GM13977 (cell line): ENCODE measurements at regions not wholly inside any gene's neighbourhood (a gene's known extent, or its start where the extent isn't known, plus 50 kb on each side); places are given as distances from the start of the nearest gene placed in this dataset.

Experiments
- DNase-seq: peaks from one replicate; pipeline ENCODE4 v3.0.0; 2012; ENCODE audit warnings: low spot score
- in situ Hi-C: fragments of 300-500 bp; cut with MboI; formaldehyde crosslinking; loops from one replicate; pipeline ENCODE4 v1.12.0; 2022; ENCODE audit warnings: low sequenced_read_pairs, low pct_unique_long_range_greater_than_20kb, mixed read lengths, inconsistent platforms; ENCODE audit not compliant: unreplicated experiment
- TF ChIP-seq, protein P1 (sequence below): IDR thresholded peaks from 2 replicates; pipeline ENCODE4 v1.5.1; 2012; ENCODE audit warnings: mild to moderate bottlenecking, control low read depth; ENCODE audit not compliant: insufficient read depth; ENCODE audit errors: extremely low read depth, missing control alignments

DNA sequence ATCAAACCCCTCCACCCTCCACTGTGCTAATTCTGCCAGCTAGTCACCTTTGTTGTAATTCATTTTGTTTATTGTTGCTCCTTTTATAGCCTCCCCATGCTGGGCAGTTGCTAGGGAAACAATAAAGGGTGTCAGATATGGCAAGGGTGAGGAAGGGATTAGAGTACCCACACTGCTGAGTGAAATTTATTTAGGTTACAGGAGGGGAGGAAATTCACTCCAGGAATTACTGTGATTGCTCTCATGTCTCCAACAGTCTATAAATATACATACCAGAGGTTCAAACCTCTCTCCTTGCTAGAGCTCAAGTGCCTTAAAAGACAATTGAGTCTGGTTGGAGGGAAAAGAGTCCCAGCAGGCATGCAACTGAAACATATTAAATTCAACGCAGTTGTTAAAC lies 90.6 kb upstream of the ADGRF1 start:
- TF ChIP-seq, protein P1, sequence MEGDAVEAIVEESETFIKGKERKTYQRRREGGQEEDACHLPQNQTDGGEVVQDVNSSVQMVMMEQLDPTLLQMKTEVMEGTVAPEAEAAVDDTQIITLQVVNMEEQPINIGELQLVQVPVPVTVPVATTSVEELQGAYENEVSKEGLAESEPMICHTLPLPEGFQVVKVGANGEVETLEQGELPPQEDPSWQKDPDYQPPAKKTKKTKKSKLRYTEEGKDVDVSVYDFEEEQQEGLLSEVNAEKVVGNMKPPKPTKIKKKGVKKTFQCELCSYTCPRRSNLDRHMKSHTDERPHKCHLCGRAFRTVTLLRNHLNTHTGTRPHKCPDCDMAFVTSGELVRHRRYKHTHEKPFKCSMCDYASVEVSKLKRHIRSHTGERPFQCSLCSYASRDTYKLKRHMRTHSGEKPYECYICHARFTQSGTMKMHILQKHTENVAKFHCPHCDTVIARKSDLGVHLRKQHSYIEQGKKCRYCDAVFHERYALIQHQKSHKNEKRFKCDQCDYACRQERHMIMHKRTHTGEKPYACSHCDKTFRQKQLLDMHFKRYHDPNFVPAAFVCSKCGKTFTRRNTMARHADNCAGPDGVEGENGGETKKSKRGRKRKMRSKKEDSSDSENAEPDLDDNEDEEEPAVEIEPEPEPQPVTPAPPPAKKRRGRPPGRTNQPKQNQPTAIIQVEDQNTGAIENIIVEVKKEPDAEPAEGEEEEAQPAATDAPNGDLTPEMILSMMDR: no peak
- in situ Hi-C loops: no loop called here
- DNase-seq: no peak

GRCh38 chr6:47131773-47132172 lies 89.6 kb upstream of the ADGRF1 start:
- TF ChIP-seq, protein P1: no peak
- no peak for DNase-seq
- in situ Hi-C loops: no loop called here

GRCh38 chr6:47130086-47130485 lies 88.0 kb upstream of the ADGRF1 start:
- TF ChIP-seq, protein P1: no peak
- in situ Hi-C loops: no loop called here
- no peak for DNase-seq

DNA sequence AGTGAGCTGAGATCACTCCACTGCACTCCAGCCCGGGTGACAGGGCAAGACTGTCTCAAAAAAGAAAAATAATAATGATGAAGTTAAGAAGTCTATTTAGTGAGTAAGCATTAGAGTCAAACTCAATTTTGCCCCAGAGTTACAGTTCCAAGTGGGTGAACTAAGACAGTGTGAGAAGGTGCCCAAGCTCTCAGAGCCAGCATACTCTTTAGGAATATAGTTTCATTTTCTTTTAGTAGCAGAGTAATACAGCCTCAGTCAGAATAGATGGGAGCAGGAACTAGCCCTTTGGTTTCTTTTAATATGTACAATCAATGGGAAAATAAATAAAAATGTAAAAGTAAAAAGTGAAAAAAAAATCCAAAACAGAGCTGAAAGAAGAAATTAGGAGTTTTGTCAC lies 87.0 kb upstream of the ADGRF1 start:
- in situ Hi-C loops: no loop called here
- no peak for DNase-seq
- TF ChIP-seq, protein P1: no peak

- TF ChIP-seq, protein P1: no peak
- DNase-seq: no peak
- in situ Hi-C loops: no loop called here
These were observed 84.7 kb upstream of the ADGRF1 start for GRCh38 chr6:47126647-47127391.

GRCh38 chr6:47118611-47119010 lies 76.5 kb upstream of the ADGRF1 start:
- no peak for DNase-seq
- in situ Hi-C loops: no loop called here
- TF ChIP-seq, protein P1: no peak
